OCI-LY7 (cell line): ENCODE measurements at regions not wholly inside any gene's neighbourhood (a gene's known extent, or its start where the extent isn't known, plus 50 kb on each side); places are given as distances from the start of the nearest gene placed in this dataset.

Experiments used
- CTCF ChIP-seq: fragments of 200-600 bp; sonication (generic); conservative IDR thresholded peaks from 2 replicates; pipeline ENCODE4 v1.5.1; 2014; ENCODE audit warnings: mild to moderate bottlenecking, antibody characterized with exemption, low read length, moderate library complexity, mixed read lengths
- EZH2phosphoT487 ChIP-seq: fragments of 200-600 bp; sonication (generic); IDR thresholded peaks from 2 replicates; pipeline ENCODE4 v1.6.1; 2018; ENCODE audit warnings: low read depth, borderline replicate concordance, mild to moderate bottlenecking, mixed run types, antibody characterized with exemption, low read length, moderate library complexity, mixed read lengths

- no peak for TF ChIP-seq CTCF
- TF ChIP-seq EZH2phosphoT487 = no peak
These were observed 117.9 kb upstream of the SFSWAP start for GRCh38 chr12:131592972-131593371.
